Mucosa of descending colon (tissue), 3 donors: ENCODE measurements at regions not wholly inside any gene's neighbourhood (a gene's known extent, or its start where the extent isn't known, plus 50 kb on each side); places are given as distances from the start of the nearest gene placed in this dataset.

ENCODE experiments used
- ATAC-seq: fragments of 200-7000 bp; cut with Tn5 transposase; one replicate; pipeline ENCODE4 v1.9.1; 2020; ENCODE audit warnings: mild to moderate bottlenecking, moderate library complexity
- DNase-seq, 3 donors: peaks; one replicate each; pipeline ENCODE4 v3.0.0-alpha.2; 2020
- H3K36me3 ChIP-seq: fragments of 200-600 bp; one replicate; pipeline ENCODE4 v1.8.0; 2021; ENCODE audit warnings: low read depth, mild to moderate bottlenecking
- H3K4me1 ChIP-seq: fragments of 200-600 bp; one replicate; pipeline ENCODE4 v1.8.0; 2021; ENCODE audit warnings: low read depth, mild to moderate bottlenecking
- H3K4me3 ChIP-seq: fragments of 200-600 bp; one replicate; pipeline ENCODE4 v1.8.0; 2021; ENCODE audit warnings: mild to moderate bottlenecking
- H3K9me3 ChIP-seq: fragments of 200-600 bp; one replicate; pipeline ENCODE4 v1.8.0; 2021; ENCODE audit warnings: mild to moderate bottlenecking
- CTCF ChIP-seq: fragments of 200-600 bp; IDR thresholded peaks from one replicate; pipeline ENCODE4 v1.8.0; 2022; ENCODE audit warnings: antibody characterized with exemption, mild to moderate bottlenecking
- intact Hi-C, 2 donors: fragments of 100-400 bp; cut with DNase I in 1 of 2; cut with micrococcal nuclease in 1 of 2; formaldehyde crosslinking; loops; one replicate each; pipeline versions ENCODE4 v1.11.0 to v1.11.1; 2022; cut with DNase I, micrococcal nuclease
- donor health status: DM: no; HTN: no; CAD: no; lungs with moderate emphysema.
- donor health status: DM: no; HTN: no; CAD: no.
- donor health status: DM: no; HTN: yes; CAD: no.

- Histone ChIP-seq H3K9me3 (no peaks in the 10 kb centered on the region), H3K4me3 (no peak overlapping the region), H3K4me1 (no peaks in the 10 kb centered on the region), H3K36me3 (no peaks in the 10 kb centered on the region)
- intact Hi-C loops = no loop called here
- no peak for DNase-seq
- no peak for TF ChIP-seq CTCF
- no peak for ATAC-seq
Observed at GRCh38 chr3:72560846-72561675, 287.2 kb downstream of the SHQ1 start.

- intact Hi-C loops = no loop called here
- ATAC-seq (no peak), DNase-seq (no peak)
- Histone ChIP-seq H3K4me1 (no peaks in the 10 kb centered on the region), H3K9me3 (no peaks in the 10 kb centered on the region), H3K36me3 (no peaks in the 10 kb centered on the region), H3K4me3 (no peak overlapping the region)
- TF ChIP-seq CTCF = no peak
Observed at GRCh38 chr3:72559385-72559784, 288.9 kb downstream of the SHQ1 start.

GRCh38 chr3:72558001-72558400, 290.2 kb downstream of the SHQ1 start:
- no peak overlapping the region for H3K4me3 ChIP-seq
- DNase-seq = no peak
- intact Hi-C loops = no loop called here
- no peak for ATAC-seq
- H3K9me3 ChIP-seq = no peaks in the 10 kb centered on the region
- no peaks in the 10 kb centered on the region for H3K4me1 ChIP-seq
- no peaks in the 10 kb centered on the region for H3K36me3 ChIP-seq
- TF ChIP-seq CTCF = no peak

- no peaks in the 10 kb centered on the region for H3K9me3 ChIP-seq
- H3K4me3 ChIP-seq = no peak overlapping the region
- ATAC-seq (no peak), DNase-seq (no peak)
- TF ChIP-seq CTCF = no peak
- no peaks in the 10 kb centered on the region for H3K36me3 ChIP-seq
- no peaks in the 10 kb centered on the region for H3K4me1 ChIP-seq
- intact Hi-C loops = no loop called here
Observed at GRCh38 chr3:72555714-72556113, 292.5 kb downstream of the SHQ1 start.

GRCh38 chr3:72554689-72555088, 293.6 kb downstream of the SHQ1 start:
- intact Hi-C loops = no loop called here
- H3K9me3 ChIP-seq = no peaks in the 10 kb centered on the region
- no peak overlapping the region for H3K4me3 ChIP-seq
- no peak for ATAC-seq
- no peak for DNase-seq
- no peaks in the 10 kb centered on the region for H3K36me3 ChIP-seq
- H3K4me1 ChIP-seq = no peaks in the 10 kb centered on the region
- TF ChIP-seq CTCF = no peak

GRCh38 chr3:72553298-72553697, 294.9 kb downstream of the SHQ1 start:
- no peak for ATAC-seq
- Histone ChIP-seq H3K36me3 (no peaks in the 10 kb centered on the region), H3K4me1 (no peaks in the 10 kb centered on the region), H3K9me3 (no peaks in the 10 kb centered on the region), H3K4me3 (no peak overlapping the region)
- intact Hi-C loops = no loop called here
- no peak for DNase-seq
- TF ChIP-seq CTCF = no peak
